H9 (cell line): ENCODE measurements at regions not wholly inside any gene's neighbourhood (a gene's known extent, or its start where the extent isn't known, plus 50 kb on each side); places are given as distances from the start of the nearest gene placed in this dataset.

Experiments used
- DNase-seq: peaks from one replicate; pipeline ENCODE4 v3.0.0-alpha.2; 2017
- H2AFZ ChIP-seq: one replicate; pipeline ENCODE4 v1.6.1; 2013; ENCODE audit warnings: mild to moderate bottlenecking, low read length, control low read depth, moderate library complexity
- H2AK5ac ChIP-seq: 2 replicates; pipeline ENCODE4 v1.6.1; 2013; ENCODE audit warnings: low read length, control low read depth, mixed read lengths; ENCODE audit not compliant: insufficient read length
- H2BK120ac ChIP-seq: one replicate; pipeline ENCODE4 v1.6.1; 2013; ENCODE audit warnings: low read depth, mild to moderate bottlenecking, low read length, control low read depth, inconsistent platforms; ENCODE audit not compliant: poor library complexity, severe bottlenecking
- H2BK12ac ChIP-seq: 2 replicates; pipeline ENCODE4 v1.6.1; 2013; ENCODE audit warnings: low read length, control low read depth, mixed read lengths, low read depth; ENCODE audit not compliant: insufficient read length
- H2BK15ac ChIP-seq: 2 replicates; pipeline ENCODE4 v1.6.1; 2013; ENCODE audit warnings: low read depth, low read length, control low read depth
- H2BK20ac ChIP-seq: one replicate; pipeline ENCODE4 v1.6.1; 2013; ENCODE audit warnings: low read depth, mild to moderate bottlenecking, low read length, control low read depth, inconsistent platforms; ENCODE audit not compliant: poor library complexity, severe bottlenecking
- H2BK5ac ChIP-seq: 2 replicates; pipeline ENCODE4 v1.6.1; 2013; ENCODE audit warnings: low read length, control low read depth, mixed read lengths; ENCODE audit not compliant: insufficient read length
- H3K14ac ChIP-seq: 2 replicates; pipeline ENCODE4 v1.6.1; 2013; ENCODE audit warnings: low read length, control low read depth; ENCODE audit not compliant: insufficient read depth
- H3K18ac ChIP-seq: 2 replicates; pipeline ENCODE4 v1.6.1; 2013; ENCODE audit warnings: low read depth, mild to moderate bottlenecking, mixed read lengths, low read length, control low read depth; ENCODE audit not compliant: insufficient read length
- H3K23ac ChIP-seq: 2 replicates; pipeline ENCODE4 v1.6.1; 2013; ENCODE audit warnings: low read length, control low read depth, mixed read lengths, low read depth; ENCODE audit not compliant: insufficient read length
- H3K23me2 ChIP-seq: 2 replicates; pipeline ENCODE4 v1.6.1; 2013; ENCODE audit warnings: low read depth, mild to moderate bottlenecking, mixed read lengths, low read length, control low read depth; ENCODE audit not compliant: insufficient read length, poor library complexity, severe bottlenecking
- H3K27ac ChIP-seq: 2 replicates; pipeline ENCODE4 v1.5.1; 2013; ENCODE audit warnings: low read length, control low read depth, mixed read lengths, low read depth; ENCODE audit not compliant: insufficient read length
- H3K27me3 ChIP-seq: 2 replicates; pipeline ENCODE4 v1.6.1; 2013; ENCODE audit warnings: low read length, control low read depth, inconsistent platforms; ENCODE audit not compliant: insufficient read depth
- H3K4ac ChIP-seq: 2 replicates; pipeline ENCODE4 v1.6.1; 2013; ENCODE audit warnings: low read depth, mild to moderate bottlenecking, control low read depth, inconsistent platforms, low read length, moderate library complexity
- H3K4me1 ChIP-seq: 2 replicates; pipeline ENCODE4 v1.6.1; 2013; ENCODE audit warnings: low read length, control low read depth, inconsistent platforms; ENCODE audit not compliant: insufficient read depth
- H3K4me2 ChIP-seq: 2 replicates; pipeline ENCODE4 v1.6.1; 2013; ENCODE audit warnings: low read length, control low read depth, mixed read lengths; ENCODE audit not compliant: insufficient read length, insufficient read depth
- H3K56ac ChIP-seq: 2 replicates; pipeline ENCODE4 v1.6.1; 2013; ENCODE audit warnings: low read depth, mild to moderate bottlenecking, mixed read lengths, low read length, control low read depth; ENCODE audit not compliant: insufficient read length
- H3K79me1 ChIP-seq: 2 replicates; pipeline ENCODE4 v1.6.1; 2013; ENCODE audit warnings: low read depth, mild to moderate bottlenecking, moderate library complexity, low read length, control low read depth, inconsistent platforms; ENCODE audit not compliant: insufficient read depth, poor library complexity, severe bottlenecking
- H3K79me2 ChIP-seq: 2 replicates; pipeline ENCODE4 v1.6.1; 2013; ENCODE audit warnings: low read length, control low read depth, inconsistent platforms; ENCODE audit not compliant: insufficient read depth
- H3K9ac ChIP-seq: 2 replicates; pipeline ENCODE4 v1.6.1; 2013; ENCODE audit warnings: low read length, control low read depth, mixed read lengths; ENCODE audit not compliant: insufficient read length; ENCODE audit errors: extremely low read depth
- H3K9me3 ChIP-seq: one replicate; pipeline ENCODE4 v1.6.1; 2013; ENCODE audit warnings: low read depth, low read length, inconsistent platforms; ENCODE audit not compliant: control insufficient read depth
- H3T11ph ChIP-seq: one replicate; pipeline ENCODE4 v1.6.1; 2013; ENCODE audit warnings: mild to moderate bottlenecking, low read length, control low read depth, inconsistent platforms
- H4K20me1 ChIP-seq: one replicate; pipeline ENCODE4 v1.6.1; 2013; ENCODE audit not compliant: control insufficient read depth, insufficient read length, insufficient read depth
- H4K5ac ChIP-seq: 2 replicates; pipeline ENCODE4 v1.6.1; 2013; ENCODE audit warnings: low read depth, mild to moderate bottlenecking, mixed read lengths, low read length, control low read depth; ENCODE audit not compliant: insufficient read length
- H4K8ac ChIP-seq: replicated peaks from 2 replicates; pipeline ENCODE4 v1.6.1; 2013; ENCODE audit warnings: low read length, control low read depth, mixed read lengths, low read depth; ENCODE audit not compliant: insufficient read length
- H4K91ac ChIP-seq: 2 replicates; pipeline ENCODE4 v1.6.1; 2013; ENCODE audit warnings: low read depth, mild to moderate bottlenecking, moderate library complexity, mixed read lengths, low read length, control low read depth; ENCODE audit not compliant: insufficient read length
- H3K27ac Mint-ChIP-seq, 3 experiments: 2 replicates in 2 of 3; 3 replicates in 1 of 3; pipeline ENCODE4 v1.8.0; 2020 to 2021; ENCODE audit warnings: mixed read lengths in 3 of 3, mild to moderate bottlenecking in 1 of 3, moderate library complexity in 1 of 3
- H3K27me3 Mint-ChIP-seq: 2 replicates; pipeline ENCODE4 v1.8.0; 2021; ENCODE audit warnings: low read depth, mild to moderate bottlenecking, moderate library complexity, mixed read lengths
- H3K36me3 Mint-ChIP-seq, 3 experiments: 2 replicates in 2 of 3; 3 replicates in 1 of 3; pipeline ENCODE4 v1.8.0; 2020 to 2021; ENCODE audit warnings: low read depth in 3 of 3, mixed read lengths in 3 of 3; ENCODE audit not compliant: insufficient read depth in 1 of 3
- H3K4me1 Mint-ChIP-seq, 2 experiments: 2 replicates each; pipeline ENCODE4 v1.8.0; 2020; ENCODE audit warnings: mixed read lengths in 2 of 2
- H3K4me3 Mint-ChIP-seq, 2 experiments: 2 replicates in 1 of 2; 3 replicates in 1 of 2; pipeline ENCODE4 v1.8.0; 2020 to 2021; ENCODE audit warnings: mild to moderate bottlenecking in 2 of 2, mixed read lengths in 2 of 2, moderate library complexity in 1 of 2
- H3K9me3 Mint-ChIP-seq, 2 experiments: 2 replicates in 1 of 2; 3 replicates in 1 of 2; pipeline ENCODE4 v1.8.0; 2020; ENCODE audit warnings: mild to moderate bottlenecking in 2 of 2, mixed read lengths in 2 of 2, moderate library complexity in 1 of 2
- WGBS: extraction: QIAGEN DNeasy Blood & Tissue Kit; methylation state at CpG from one replicate; pipeline ENCODE4 v1.1.7; 2013; ENCODE audit warnings: missing lambda C conversion rate, low lambda C conversion rate, mixed read lengths; ENCODE audit not compliant: insufficient read length; ENCODE audit errors: extremely low coverage; 5-methylcytosine and 5-hydroxymethylcytosine counted together
- TF ChIP-seq, protein P1 (sequence below): fragments of 200-600 bp; sonication (generic); conservative IDR thresholded peaks from 3 replicates; pipeline ENCODE4 v1.8.0; 2021; ENCODE audit warnings: antibody characterized with exemption, mild to moderate bottlenecking

DNA sequence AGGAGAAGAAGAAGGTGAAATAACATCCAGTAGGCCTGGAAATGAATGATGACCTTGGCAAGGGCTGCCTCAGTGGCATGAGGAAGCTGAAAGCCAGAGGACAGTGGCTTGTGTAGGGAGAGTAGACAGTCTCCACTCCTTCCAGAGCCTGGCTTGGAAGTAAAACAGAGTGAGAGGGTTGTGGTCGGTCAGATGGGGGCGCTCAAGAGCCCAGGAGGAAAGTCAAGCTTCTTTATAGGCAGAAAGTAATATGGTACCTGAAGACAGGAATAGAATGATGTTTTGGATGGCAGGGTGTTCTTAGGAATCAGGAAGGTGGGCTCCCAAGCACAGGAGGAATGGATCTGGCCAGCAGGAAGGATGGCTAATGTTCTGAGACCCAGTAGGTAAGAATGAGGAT is 75.1 kb upstream of the TSC22D1 start:
- no peak overlapping the region for H2BK15ac ChIP-seq
- no peak overlapping the region for H3K4me2 ChIP-seq
- H3T11ph ChIP-seq, result no peak overlapping the region
- H4K8ac ChIP-seq, result no peak overlapping the region
- H3K79me2 ChIP-seq, result no peaks in the 10 kb centered on the region
- H3K27me3 ChIP-seq, result no peaks in the 10 kb centered on the region
- no peak overlapping the region for H3K23ac ChIP-seq
- H4K91ac ChIP-seq, result no peak overlapping the region
- no peak overlapping the region for H4K5ac ChIP-seq
- H3K27me3 Mint-ChIP-seq, result peaks cover 2% of the 10 kb centered on the region; the same call in 1 of the 2 replicates
- H3K27ac ChIP-seq, result no peak overlapping the region
- no peak for DNase-seq
- H2BK12ac ChIP-seq, result no peak overlapping the region
- H3K9me3 ChIP-seq, result no peaks in the 10 kb centered on the region
- no peak overlapping the region for H2BK120ac ChIP-seq
- no peak overlapping the region for H2BK20ac ChIP-seq
- H3K18ac ChIP-seq, result no peak overlapping the region
- H3K36me3 Mint-ChIP-seq, result no peaks in the 10 kb centered on the region
- H3K4ac ChIP-seq, result no peak overlapping the region
- H3K4me3 Mint-ChIP-seq, result no peak overlapping the region
- H4K20me1 ChIP-seq, result no peaks in the 10 kb centered on the region
- H3K23me2 ChIP-seq, result no peaks in the 10 kb centered on the region
- no peak overlapping the region for H2AK5ac ChIP-seq
- no CpG with 5 or more reads among the region's 2 CpGs for WGBS
- H3K14ac ChIP-seq, result no peak overlapping the region
- no peak overlapping the region for H3K56ac ChIP-seq
- no peaks in the 10 kb centered on the region for H3K9me3 Mint-ChIP-seq
- peaks cover 23 to 25% of the 10 kb centered on the region in 2 experiments for H3K4me1 Mint-ChIP-seq
- no peak overlapping the region for H2AFZ ChIP-seq
- H3K27ac Mint-ChIP-seq, result no peak overlapping the region
- TF ChIP-seq, protein P1, sequence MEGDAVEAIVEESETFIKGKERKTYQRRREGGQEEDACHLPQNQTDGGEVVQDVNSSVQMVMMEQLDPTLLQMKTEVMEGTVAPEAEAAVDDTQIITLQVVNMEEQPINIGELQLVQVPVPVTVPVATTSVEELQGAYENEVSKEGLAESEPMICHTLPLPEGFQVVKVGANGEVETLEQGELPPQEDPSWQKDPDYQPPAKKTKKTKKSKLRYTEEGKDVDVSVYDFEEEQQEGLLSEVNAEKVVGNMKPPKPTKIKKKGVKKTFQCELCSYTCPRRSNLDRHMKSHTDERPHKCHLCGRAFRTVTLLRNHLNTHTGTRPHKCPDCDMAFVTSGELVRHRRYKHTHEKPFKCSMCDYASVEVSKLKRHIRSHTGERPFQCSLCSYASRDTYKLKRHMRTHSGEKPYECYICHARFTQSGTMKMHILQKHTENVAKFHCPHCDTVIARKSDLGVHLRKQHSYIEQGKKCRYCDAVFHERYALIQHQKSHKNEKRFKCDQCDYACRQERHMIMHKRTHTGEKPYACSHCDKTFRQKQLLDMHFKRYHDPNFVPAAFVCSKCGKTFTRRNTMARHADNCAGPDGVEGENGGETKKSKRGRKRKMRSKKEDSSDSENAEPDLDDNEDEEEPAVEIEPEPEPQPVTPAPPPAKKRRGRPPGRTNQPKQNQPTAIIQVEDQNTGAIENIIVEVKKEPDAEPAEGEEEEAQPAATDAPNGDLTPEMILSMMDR, result 0 out of 3 replicates have a peak, but pooled peaks have one; percentile 12
- no peak overlapping the region for H2BK5ac ChIP-seq
- no peak overlapping the region for H3K9ac ChIP-seq
- H3K79me1 ChIP-seq, result no peaks in the 10 kb centered on the region
- H3K4me1 ChIP-seq, result peaks cover 3% of the 10 kb centered on the region; the same call in 1 of the 2 replicates
